IMR-90 (cell line): ENCODE measurements at regions not wholly inside any gene's neighbourhood (a gene's known extent, or its start where the extent isn't known, plus 50 kb on each side); places are given as distances from the start of the nearest gene placed in this dataset.
"Not testable (repeated sequence)": the region's sequence is repeated elsewhere in the genome, so short reads cannot be mapped to it uniquely, and the experiment has no call there.

ENCODE experiments used
- ATAC-seq: fragments of 200-7000 bp; cut with Tn5 transposase; 2 replicates; pipeline ENCODE4 v1.9.1; 2020; ENCODE audit warnings: low read depth, mild to moderate bottlenecking, moderate library complexity
- BruUV-seq: library from RNA; stranded (reverse); fragments of 400-500 nt; replicated peaks from 2 replicates; lab custom pipeline; 2021; lab: Mats Ljungman, UMichigan
- CTCF ChIA-PET: fragments of 300-600 bp; formaldehyde crosslinking; extraction: SDS; loops from one replicate; lab custom pipeline; 2021; ENCODE audit warnings: antibody characterized with exemption; lab: Yijun Ruan, JAX
- POLR2A ChIA-PET: fragments of 300-600 bp; sonication (Branson Sonifier 250); formaldehyde crosslinking; loops from one replicate; lab custom pipeline; 2022; ENCODE audit warnings: antibody characterized with exemption; ENCODE audit not compliant: unreplicated experiment; lab: Charles Lee
- DNase-seq: peaks from one replicate; pipeline ENCODE4 v3.0.0; 2013
- H2AFZ ChIP-seq: replicated peaks from 2 replicates; pipeline ENCODE3; 2013; ENCODE audit warnings: low read length, mild to moderate bottlenecking; ENCODE audit not compliant: poor library complexity
- H2AK5ac ChIP-seq: 2 replicates; pipeline ENCODE4 v1.6.1; 2013; ENCODE audit warnings: low read depth, low read length, inconsistent platforms
- H2AK9ac ChIP-seq: replicated peaks from 2 replicates; pipeline ENCODE3; 2013; ENCODE audit warnings: mild to moderate bottlenecking, low read depth, low read length, moderate library complexity; ENCODE audit not compliant: poor library complexity
- H2BK120ac ChIP-seq: 2 replicates; pipeline ENCODE4 v1.6.1; 2013; ENCODE audit warnings: low read depth, low read length, inconsistent platforms
- H2BK15ac ChIP-seq: 3 replicates; pipeline ENCODE4 v1.6.1; 2013; ENCODE audit warnings: low read depth, low read length, inconsistent platforms
- H2BK20ac ChIP-seq: 2 replicates; pipeline ENCODE4 v1.6.1; 2013; ENCODE audit warnings: low read depth, mild to moderate bottlenecking, inconsistent platforms, low read length, moderate library complexity
- H2BK5ac ChIP-seq: 2 replicates; pipeline ENCODE4 v1.6.1; 2013; ENCODE audit warnings: mild to moderate bottlenecking, low read depth, low read length, inconsistent platforms; ENCODE audit not compliant: poor library complexity, severe bottlenecking
- H3K14ac ChIP-seq: replicated peaks from 2 replicates; pipeline ENCODE4 v1.6.1; 2013; ENCODE audit warnings: low read depth, low read length, inconsistent platforms
- H3K18ac ChIP-seq: 2 replicates; pipeline ENCODE4 v1.6.1; 2013; ENCODE audit warnings: low read depth, low read length, control low read depth
- H3K23ac ChIP-seq: 2 replicates; pipeline ENCODE4 v1.6.1; 2013; ENCODE audit warnings: low read depth, low read length, inconsistent platforms
- H3K27ac ChIP-seq: 2 replicates; pipeline ENCODE4 v1.5.1; 2013; ENCODE audit warnings: mild to moderate bottlenecking, control low read depth, low read length; ENCODE audit not compliant: insufficient read depth
- H3K27me3 ChIP-seq: 2 replicates; pipeline ENCODE4 v1.6.1; 2013; ENCODE audit warnings: low read length; ENCODE audit not compliant: control insufficient read depth, insufficient read depth
- H3K36me3 ChIP-seq: 2 replicates; pipeline ENCODE4 v1.6.1; 2013; ENCODE audit warnings: low read length, mixed read lengths; ENCODE audit not compliant: control insufficient read depth, insufficient read depth
- H3K4ac ChIP-seq: 2 replicates; pipeline ENCODE4 v1.6.1; 2013; ENCODE audit warnings: low read depth, low read length, inconsistent platforms
- H3K4me1 ChIP-seq: 2 replicates; pipeline ENCODE4 v1.6.1; 2013; ENCODE audit warnings: low read length, mixed read lengths; ENCODE audit not compliant: control insufficient read depth, insufficient read depth
- H3K4me2 ChIP-seq: 2 replicates; pipeline ENCODE4 v1.6.1; 2013; ENCODE audit warnings: low read depth, mild to moderate bottlenecking, control low read depth, low read length, moderate library complexity
- H3K4me3 ChIP-seq: 2 replicates; pipeline ENCODE4 v1.5.1; 2013; ENCODE audit warnings: low read depth, mild to moderate bottlenecking, control low read depth, low read length, moderate library complexity; ENCODE audit not compliant: insufficient read depth
- H3K56ac ChIP-seq: 2 replicates; pipeline ENCODE4 v1.6.1; 2013; ENCODE audit warnings: low read length, inconsistent platforms; ENCODE audit not compliant: insufficient read depth; ENCODE audit errors: extremely low read depth
- H3K79me1 ChIP-seq, 2 experiments: 2 replicates each; pipeline ENCODE4 v1.6.1; 2013; ENCODE audit warnings: low read length in 2 of 2, inconsistent platforms in 1 of 2, low read depth in 1 of 2
- H3K9ac ChIP-seq: 2 replicates; pipeline ENCODE4 v1.6.1; 2013; ENCODE audit warnings: low read depth, low read length, control low read depth
- H3K9me1 ChIP-seq: 2 replicates; pipeline ENCODE4 v1.6.1; 2013; ENCODE audit warnings: low read length, inconsistent platforms; ENCODE audit not compliant: insufficient read depth
- H3K9me3 ChIP-seq: 2 replicates; pipeline ENCODE4 v1.6.1; 2013; ENCODE audit warnings: low read length; ENCODE audit not compliant: control insufficient read depth, insufficient read depth
- H4K20me1 ChIP-seq: 2 replicates; pipeline ENCODE4 v1.6.1; 2013; ENCODE audit warnings: low read length, inconsistent platforms; ENCODE audit not compliant: insufficient read depth
- H4K5ac ChIP-seq: 2 replicates; pipeline ENCODE4 v1.6.1; 2013; ENCODE audit warnings: mild to moderate bottlenecking, low read depth, low read length, control low read depth
- H4K8ac ChIP-seq, 2 experiments: 2 replicates each; pipeline ENCODE4 v1.6.1; 2013; ENCODE audit warnings: low read depth in 2 of 2, low read length in 2 of 2, control low read depth in 1 of 2, inconsistent platforms in 1 of 2
- H4K91ac ChIP-seq: 2 replicates; pipeline ENCODE4 v1.6.1; 2013; ENCODE audit warnings: low read depth, low read length, inconsistent platforms; ENCODE audit not compliant: insufficient read depth
- CHD1 ChIP-seq: IDR thresholded peaks from 2 replicates; pipeline ENCODE4 v1.6.1; 2012; ENCODE audit warnings: low read depth, low read length, improper control_type of control experiment
- RCOR1 ChIP-seq: IDR thresholded peaks from 2 replicates; pipeline ENCODE4 v1.6.1; 2012; ENCODE audit warnings: mild to moderate bottlenecking, low read length, improper control_type of control experiment; ENCODE audit not compliant: insufficient replicate concordance
- WGBS, 2 experiments: methylation state at CpG; one replicate each; pipeline versions ENCODE4 v1.1.5 to v1.1.7; 2013; ENCODE audit warnings: missing lambda C conversion rate in 2 of 2; ENCODE audit not compliant: insufficient read length in 1 of 2; ENCODE audit errors: extremely low coverage in 2 of 2; 5-methylcytosine and 5-hydroxymethylcytosine counted together
- dilution Hi-C: fragments of 300-500 bp; cut with HindIII; formaldehyde crosslinking; loops from one replicate; pipeline ENCODE4 v1.14.3; 2018; ENCODE audit warnings: low sequenced_read_pairs; ENCODE audit not compliant: unreplicated experiment
- in situ Hi-C: fragments of 300-500 bp; cut with MboI; formaldehyde crosslinking; loops from 3 replicates; pipeline ENCODE4 v1.14.3; 2019; ENCODE audit warnings: low sequenced_read_pairs, inconsistent platforms, mixed read lengths
- intact Hi-C: fragments of 100-400 bp; cut with micrococcal nuclease; formaldehyde crosslinking; loops from 2 replicates; pipeline ENCODE4 v1.10.0; 2022

DNA sequence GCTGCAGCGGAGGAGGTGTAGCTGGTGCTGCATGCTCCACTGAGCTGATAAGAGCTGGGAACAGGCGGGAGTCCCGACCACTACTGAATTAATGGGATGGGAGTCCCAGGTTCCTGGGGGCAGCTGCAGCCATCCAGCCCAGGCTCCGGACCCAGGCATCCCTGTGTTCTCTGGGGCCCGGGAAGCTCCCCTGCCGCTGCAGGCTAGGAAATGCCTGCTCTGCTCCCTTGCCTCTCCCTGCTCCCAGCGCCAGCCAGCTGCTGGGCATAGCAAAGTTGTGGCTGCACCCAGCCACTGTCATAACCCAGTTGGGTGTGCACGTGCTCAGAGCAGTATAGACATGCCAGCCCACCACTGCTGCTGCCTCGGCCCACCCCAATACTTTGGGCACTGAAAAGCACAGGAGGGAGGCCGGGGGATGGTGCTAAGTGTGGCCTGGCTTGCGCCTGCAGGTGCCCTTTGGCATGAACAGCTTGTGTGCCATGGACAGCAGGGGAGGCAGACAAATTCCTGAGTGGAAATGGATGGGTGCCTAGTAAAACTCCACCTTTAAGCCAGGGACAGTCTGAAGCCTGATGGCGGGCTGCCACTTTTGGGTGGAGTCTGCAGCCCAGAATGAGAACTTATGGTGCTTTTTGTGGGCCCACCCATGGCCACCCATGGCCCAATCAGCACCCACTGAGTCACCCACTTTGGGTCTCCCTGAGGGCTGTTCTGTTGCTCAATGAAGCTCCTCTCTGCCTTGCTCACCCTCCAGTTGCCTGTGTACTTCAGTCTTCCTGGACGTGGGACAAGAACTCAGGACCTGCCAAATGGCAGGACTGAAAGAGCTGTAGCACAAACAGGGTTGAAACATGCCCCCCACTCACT is 219.3 kb upstream of the TMEFF2 start:
- H3K14ac ChIP-seq, result no peak overlapping the region
- 47% methylated on average over 3 of the region's 13 CpGs; no CpG with 5 or more reads in 1 of the 2 experiments for WGBS, 2 experiments

DNA sequence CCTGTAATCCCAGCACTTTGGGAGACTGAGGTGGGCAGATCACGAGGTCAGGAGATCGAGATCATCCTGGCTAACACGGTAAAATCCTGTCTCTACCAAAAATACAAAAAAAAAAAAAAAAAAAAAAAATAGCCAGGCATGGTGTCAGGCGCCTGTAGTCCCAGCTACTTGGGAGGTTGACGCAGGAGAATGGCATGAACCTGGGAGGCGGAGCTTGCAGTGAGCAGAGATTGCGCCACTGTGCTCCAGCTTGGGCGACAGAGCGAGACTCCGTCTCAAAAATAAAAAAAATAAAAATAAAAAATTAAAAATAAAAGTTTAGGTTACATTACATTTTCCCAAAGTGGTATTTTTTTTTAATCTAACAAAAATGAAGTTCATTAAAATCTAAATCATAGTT is 218.1 kb upstream of the TMEFF2 start:
- H4K8ac ChIP-seq, H3K9ac ChIP-seq, H3K18ac ChIP-seq, CTCF ChIA-PET, H3K27ac ChIP-seq, POLR2A ChIA-PET, H3K9me3 ChIP-seq, H3K14ac ChIP-seq, H2AFZ ChIP-seq, dilution Hi-C loops, BruUV-seq, H3K4me1 ChIP-seq, H4K20me1 ChIP-seq, H4K91ac ChIP-seq, H3K4ac ChIP-seq, H2BK15ac ChIP-seq, H3K36me3 ChIP-seq, H3K9me1 ChIP-seq, H3K4me3 ChIP-seq, in situ Hi-C loops, H3K56ac ChIP-seq, ATAC-seq, H2BK120ac ChIP-seq, H2AK9ac ChIP-seq, H4K5ac ChIP-seq, intact Hi-C loops, H3K79me1 ChIP-seq, H2AK5ac ChIP-seq, H3K23ac ChIP-seq, H2BK20ac ChIP-seq, H2BK5ac ChIP-seq, DNase-seq, H3K4me2 ChIP-seq, H3K27me3 ChIP-seq: not testable (repeated sequence)
- no CpG with 5 or more reads among the region's 10 CpGs for WGBS, 2 experiments

More for the DNA sequence above, 219.3 kb upstream of the TMEFF2 start:
- intact Hi-C loops (no loop called here), dilution Hi-C loops (no loop called here), in situ Hi-C loops (no loop called here)
- no peak overlapping the region for H2AK5ac ChIP-seq
- H2BK15ac ChIP-seq, result no peak overlapping the region
- H3K23ac ChIP-seq, result no peak overlapping the region
- H3K27me3 ChIP-seq, result no peaks in the 10 kb centered on the region
- no peak overlapping the region for H4K8ac ChIP-seq
- H3K79me1 ChIP-seq, result no peaks in the 10 kb centered on the region
- no peak for ATAC-seq
- no peaks in the 10 kb centered on the region for H3K36me3 ChIP-seq
- H4K20me1 ChIP-seq, result no peaks in the 10 kb centered on the region
- no peak overlapping the region for H2BK5ac ChIP-seq
- H2BK120ac ChIP-seq, result no peak overlapping the region
- CTCF ChIA-PET, result no interaction called here
- H2AK9ac ChIP-seq, result no peak overlapping the region
- no peak overlapping the region for H2BK20ac ChIP-seq
- no peak overlapping the region for H3K9ac ChIP-seq
- POLR2A ChIA-PET, result no interaction called here
- H3K18ac ChIP-seq, result no peak overlapping the region
- H3K27ac ChIP-seq, result no peak overlapping the region
- H3K4me3 ChIP-seq, result no peak overlapping the region
- H3K4ac ChIP-seq, result no peak overlapping the region
- no peaks in the 10 kb centered on the region for H3K9me1 ChIP-seq
- H4K5ac ChIP-seq, result no peak overlapping the region
- no peak overlapping the region for H2AFZ ChIP-seq
- DNase-seq, result no peak
- no TSS peak for BruUV-seq
- no peak overlapping the region for H3K4me2 ChIP-seq
- no peak overlapping the region for H3K56ac ChIP-seq
- no peaks in the 10 kb centered on the region for H3K4me1 ChIP-seq
- H3K9me3 ChIP-seq, result peaks cover 3% of the 10 kb centered on the region; the same call in 1 of the 2 replicates
- no peak overlapping the region for H4K91ac ChIP-seq
- TF ChIP-seq CHD1, result no peak
- TF ChIP-seq RCOR1, result no peak
